Fibroblast of lung (primary cell): ENCODE measurements at regions not wholly inside any gene's neighbourhood (a gene's known extent, or its start where the extent isn't known, plus 50 kb on each side); places are given as distances from the start of the nearest gene placed in this dataset.
A peak's percentile ranks its signal among the peaks of the same experiment; 100 is the strongest.

Source experiments
- DNase-seq, 2 donors: peaks; one replicate each; pipeline versions ENCODE4 v3.0.0 to v3.0.0-alpha.2; 2010; ENCODE audit warnings: low read depth in 2 of 2
- H2AFZ ChIP-seq: 2 replicates; pipeline ENCODE4 v1.5.1; 2012; ENCODE audit warnings: low read length, control low read depth, inconsistent platforms
- H3K27ac ChIP-seq: 2 replicates; pipeline ENCODE4 v1.5.1; 2011; ENCODE audit warnings: low read length, control low read depth; ENCODE audit not compliant: insufficient read depth
- H3K27me3 ChIP-seq: 2 replicates; pipeline ENCODE4 v1.5.1; 2011; ENCODE audit warnings: mild to moderate bottlenecking, low read length; ENCODE audit not compliant: control insufficient read depth, insufficient read depth
- H3K36me3 ChIP-seq: 2 replicates; pipeline ENCODE4 v1.5.1; 2011; ENCODE audit warnings: low read length; ENCODE audit not compliant: control insufficient read depth, insufficient read depth
- H3K4me1 ChIP-seq: 2 replicates; pipeline ENCODE4 v1.5.1; 2011; ENCODE audit warnings: low read length; ENCODE audit not compliant: control insufficient read depth, insufficient read depth; ENCODE audit errors: extremely low read depth
- H3K4me2 ChIP-seq: 2 replicates; pipeline ENCODE4 v1.5.1; 2011; ENCODE audit warnings: low read length, control low read depth; ENCODE audit not compliant: insufficient read depth; ENCODE audit errors: extremely low read depth
- H3K4me3 ChIP-seq, 4 experiments: fragments of 200-600 bp in 1 of 4; sonication (generic) in 1 of 4; replicated peaks in 1 of 4; 2 replicates each; pipeline ENCODE4 v1.5.1; 2011 to 2016; ENCODE audit warnings: low read length in 4 of 4, low read depth in 3 of 4, mild to moderate bottlenecking in 3 of 4, control low read depth in 2 of 4, inconsistent platforms in 1 of 4, mixed read lengths in 1 of 4; ENCODE audit not compliant: insufficient read depth in 1 of 4; ENCODE audit errors: control extremely low read depth in 1 of 4
- H3K79me2 ChIP-seq: 2 replicates; pipeline ENCODE4 v1.5.1; 2012; ENCODE audit warnings: mild to moderate bottlenecking, low read length, inconsistent platforms; ENCODE audit not compliant: control insufficient read depth, insufficient read depth
- H3K9ac ChIP-seq: 2 replicates; pipeline ENCODE4 v1.5.1; 2011; ENCODE audit warnings: mild to moderate bottlenecking, low read length, control low read depth; ENCODE audit not compliant: insufficient read depth
- H3K9me3 ChIP-seq: 2 replicates; pipeline ENCODE4 v1.5.1; 2012; ENCODE audit warnings: low read depth, low read length; ENCODE audit not compliant: control insufficient read depth, insufficient read depth
- H4K20me1 ChIP-seq: 2 replicates; pipeline ENCODE4 v1.5.1; 2011; ENCODE audit warnings: low read length; ENCODE audit not compliant: control insufficient read depth, insufficient read depth; ENCODE audit errors: extremely low read depth
- CTCF ChIP-seq, 2 donors: IDR thresholded peaks in 1 of 2; conservative IDR thresholded peaks in 1 of 2; 1 replicate in 1 of 2; 2 replicates in 1 of 2; pipeline ENCODE4 v1.5.1; 2011 to 2012; ENCODE audit warnings: low read length in 2 of 2, control low read depth in 1 of 2, inconsistent platforms in 1 of 2, low read depth in 1 of 2, mild to moderate bottlenecking in 1 of 2
- EZH2 ChIP-seq: IDR thresholded peaks from 2 replicates; pipeline ENCODE4 v1.5.1; 2012; ENCODE audit warnings: low read length, control low read depth, mild to moderate bottlenecking; ENCODE audit errors: missing control alignments

GRCh38 chr7:119994928-119995327, 278.0 kb upstream of the KCND2 start:
- Histone ChIP-seq H3K27me3 (no peaks in the 10 kb centered on the region), H3K4me2 (no peak overlapping the region), H3K9ac (no peak overlapping the region), H3K27ac (no peak overlapping the region), H2AFZ (no peak overlapping the region), H3K4me1 (peaks cover 2% of the 10 kb centered on the region), H3K4me3 (no peak overlapping the region), H3K36me3 (no peaks in the 10 kb centered on the region), H3K9me3 (no peaks in the 10 kb centered on the region), H3K79me2 (no peaks in the 10 kb centered on the region), H4K20me1 (no peaks in the 10 kb centered on the region)
- no peak for DNase-seq
- TF ChIP-seq EZH2, result no peak
- no peak for TF ChIP-seq CTCF (conservative IDR thresholded peaks at IDR 0.05 in 1 of 2, IDR thresholded peaks at IDR 0.05 in 1 of 2; ENCODE audit: low read depth in 1 of 2, low read length in 2 of 2)

- Histone ChIP-seq H4K20me1 (no peaks in the 10 kb centered on the region), H3K27ac (no peak overlapping the region), H3K27me3 (no peaks in the 10 kb centered on the region), H3K4me2 (no peak overlapping the region), H3K36me3 (no peaks in the 10 kb centered on the region), H3K9ac (no peak overlapping the region), H2AFZ (no peak overlapping the region), H3K9me3 (no peaks in the 10 kb centered on the region), H3K4me3 (no peak overlapping the region), H3K79me2 (no peaks in the 10 kb centered on the region), H3K4me1 (peaks cover 2% of the 10 kb centered on the region)
- TF ChIP-seq EZH2, result no peak
- no peak for TF ChIP-seq CTCF (conservative IDR thresholded peaks at IDR 0.05 in 1 of 2, IDR thresholded peaks at IDR 0.05 in 1 of 2; ENCODE audit: low read depth in 1 of 2, low read length in 2 of 2)
- DNase-seq, result peak in 1 of 2 donors; percentile 85
Measured at GRCh38 chr7:119996634-119997033, 276.3 kb upstream of the KCND2 start.

- Histone ChIP-seq H3K36me3 (no peaks in the 10 kb centered on the region), H3K9ac (no peak overlapping the region), H4K20me1 (no peaks in the 10 kb centered on the region), H3K4me2 (no peak overlapping the region), H3K79me2 (no peaks in the 10 kb centered on the region), H3K9me3 (no peaks in the 10 kb centered on the region), H2AFZ (no peak overlapping the region), H3K27me3 (no peaks in the 10 kb centered on the region), H3K4me1 (peaks cover 2% of the 10 kb centered on the region), H3K27ac (no peak overlapping the region), H3K4me3 (no peak overlapping the region)
- peak in 1 of 2 donors; percentile 12 for DNase-seq
- peak in 1 of 2 donors; percentile 3 for TF ChIP-seq CTCF (conservative IDR thresholded peaks at IDR 0.05 in 1 of 2, IDR thresholded peaks at IDR 0.05 in 1 of 2; ENCODE audit: low read depth in 1 of 2, low read length in 2 of 2)
- no peak for TF ChIP-seq EZH2
Measured at GRCh38 chr7:119999738-120000475, 273.1 kb upstream of the KCND2 start.
